Renal cortex interstitium (tissue), 11 donors: ENCODE measurements at regions not wholly inside any gene's neighbourhood (a gene's known extent, or its start where the extent isn't known, plus 50 kb on each side); places are given as distances from the start of the nearest gene placed in this dataset.

Experiments used
- DNase-seq, 11 donors: peaks; one replicate each; pipeline ENCODE4 v3.0.0-alpha.2; 2013; ENCODE audit warnings: low read depth in 9 of 11, low spot score in 4 of 11; ENCODE audit errors: extremely low read depth in 1 of 11

- DNase-seq, result no peak
Observed at GRCh38 chr10:78770167-78771090, 298.3 kb upstream of the ZMIZ1 start.

DNA sequence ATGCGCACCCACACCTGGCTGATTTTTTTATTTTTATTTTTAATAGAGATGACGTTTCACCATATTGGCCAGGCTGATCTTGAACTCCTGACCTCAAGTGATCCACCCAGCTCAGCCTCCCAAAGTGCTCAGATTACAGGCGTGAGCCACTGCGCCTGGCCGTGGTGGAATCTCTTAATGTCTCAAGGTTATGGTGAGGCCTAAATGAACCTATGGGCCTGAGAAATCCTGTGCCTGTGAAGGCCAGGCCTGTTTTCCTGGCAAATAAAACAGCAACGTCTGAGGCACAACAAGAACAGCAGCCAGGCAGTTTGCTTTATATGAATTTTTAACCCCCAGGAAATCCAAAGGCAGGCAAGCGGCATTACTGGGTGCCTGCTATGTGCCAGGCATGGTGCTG is 297.5 kb upstream of the ZMIZ1 start:
- DNase-seq, result no peak

- no peak for DNase-seq
Observed at GRCh38 chr10:78771808-78772455, 296.8 kb upstream of the ZMIZ1 start.

GRCh38 chr10:78772486-78772885 is 296.3 kb upstream of the ZMIZ1 start:
- DNase-seq, result no peak

GRCh38 chr10:78772986-78773530 is 295.7 kb upstream of the ZMIZ1 start:
- no peak for DNase-seq

- DNase-seq, result no peak
Observed at GRCh38 chr10:78774614-78774998, 294.2 kb upstream of the ZMIZ1 start.

GRCh38 chr10:78774999-78775711 is 293.6 kb upstream of the ZMIZ1 start:
- peak in 1 of 11 donors; percentile 60 for DNase-seq

DNA sequence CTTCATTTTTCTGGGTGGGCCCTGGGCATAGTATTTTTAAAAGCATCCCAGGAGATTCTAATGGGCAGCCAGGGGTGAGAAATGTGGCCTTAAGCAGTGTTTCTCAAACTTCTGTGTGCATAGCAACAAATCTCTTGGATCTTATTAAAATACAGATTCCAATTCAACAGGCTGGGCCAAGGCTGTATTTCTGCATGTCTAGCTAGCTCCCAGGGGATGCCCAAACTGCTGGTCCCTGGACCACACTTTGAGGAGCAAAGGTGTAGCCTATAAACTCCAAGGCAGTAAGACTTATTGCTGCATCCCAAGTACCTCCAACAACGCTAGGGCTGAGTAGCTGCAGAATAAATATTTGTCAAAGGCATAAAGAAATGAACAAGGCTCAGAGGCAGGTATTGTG is 292.9 kb upstream of the ZMIZ1 start:
- no peak for DNase-seq

- no peak for DNase-seq
Observed at GRCh38 chr10:78776756-78777155, 292.0 kb upstream of the ZMIZ1 start.

DNA sequence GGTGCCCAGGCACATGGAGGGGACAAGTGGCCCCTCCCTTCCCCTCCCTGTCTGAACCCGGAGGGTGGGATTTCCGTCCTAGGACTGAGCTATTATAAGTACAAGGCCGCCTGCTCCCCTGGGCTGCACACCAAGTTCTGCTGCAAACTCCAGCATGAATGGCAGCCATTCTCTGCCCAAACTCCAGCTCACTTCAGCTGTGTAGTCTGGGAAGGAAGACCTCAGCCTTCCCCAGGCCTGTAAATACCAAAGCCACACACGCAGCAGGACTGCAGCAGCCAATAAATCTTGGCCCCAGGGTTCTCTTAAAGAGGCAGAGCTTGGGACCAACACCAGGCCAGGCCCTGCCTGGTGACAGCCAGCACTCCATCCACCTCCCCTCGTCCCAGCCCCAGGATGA is 291.3 kb upstream of the ZMIZ1 start:
- DNase-seq, result no peak

- no peak for DNase-seq
Observed at GRCh38 chr10:78777867-78778266, 290.9 kb upstream of the ZMIZ1 start.

DNA sequence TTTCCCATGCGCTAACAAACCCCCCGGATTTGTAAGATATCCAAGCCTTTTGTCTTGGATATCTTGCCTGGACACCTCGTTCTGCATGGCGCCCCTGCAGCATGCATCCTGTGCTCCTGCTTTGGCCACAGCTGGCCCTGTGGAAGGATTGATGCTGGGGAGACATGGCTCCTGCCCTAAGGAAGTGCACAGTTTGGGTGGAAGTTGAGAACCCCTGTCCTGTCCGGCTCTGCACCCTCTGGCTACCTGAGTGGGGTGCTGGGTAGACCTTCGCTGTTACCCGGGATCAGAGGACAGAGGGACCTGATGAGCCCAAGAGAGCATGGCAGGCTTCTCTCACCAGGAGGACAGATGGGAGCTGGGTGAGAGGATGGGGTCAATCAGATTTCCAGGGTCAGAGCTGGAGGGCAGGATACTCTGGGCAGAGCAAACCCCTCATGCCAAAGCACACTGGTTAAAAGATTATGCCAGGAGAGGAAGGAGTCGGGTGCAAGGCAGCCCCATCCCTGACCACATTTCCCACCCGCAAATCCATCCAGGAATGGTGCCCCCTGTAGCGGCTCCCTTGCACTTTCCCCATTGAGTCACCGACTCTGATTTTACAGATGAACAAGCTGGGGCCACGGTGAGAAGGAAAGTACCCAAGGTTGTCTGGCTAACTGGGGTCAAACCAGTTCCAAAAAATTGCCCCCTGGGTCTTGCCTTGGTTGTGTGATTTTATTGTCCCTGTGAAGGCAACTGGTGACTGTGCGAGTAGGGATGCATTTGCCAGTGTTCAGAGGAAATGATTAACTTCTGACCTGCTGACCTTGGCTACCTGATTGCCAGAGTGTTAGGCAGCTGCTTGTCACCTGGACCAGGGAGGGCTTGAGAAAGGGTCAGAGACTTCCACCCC is 290.1 kb upstream of the ZMIZ1 start:
- no peak for DNase-seq

- DNase-seq, result no peak
Observed at GRCh38 chr10:78779339-78779955, 289.3 kb upstream of the ZMIZ1 start.

- no peak for DNase-seq
Observed at GRCh38 chr10:78780551-78780961, 288.2 kb upstream of the ZMIZ1 start.

GRCh38 chr10:78781251-78781913 is 287.4 kb upstream of the ZMIZ1 start:
- DNase-seq, result no peak

GRCh38 chr10:78781991-78782390 is 286.8 kb upstream of the ZMIZ1 start:
- no peak for DNase-seq

DNA sequence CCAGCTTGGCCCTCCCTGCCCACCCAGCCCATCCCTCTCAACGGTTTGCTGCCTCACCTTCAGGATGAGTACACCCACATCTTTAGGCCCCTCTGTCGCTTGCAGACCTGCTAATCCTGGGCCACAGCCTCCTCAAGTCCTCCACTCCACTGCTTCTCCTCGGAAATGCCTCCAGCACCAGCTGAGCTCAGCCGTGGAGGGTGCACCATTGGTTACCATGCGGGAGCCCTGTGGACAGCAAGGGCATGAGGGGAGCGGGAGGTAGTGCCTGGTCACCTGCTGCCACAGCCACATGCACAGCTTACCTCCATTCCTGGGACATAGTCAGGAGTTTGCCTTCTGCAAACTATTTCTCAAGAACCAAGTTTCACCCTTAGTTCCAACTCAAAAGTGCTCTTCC is 286.3 kb upstream of the ZMIZ1 start:
- DNase-seq, result no peak

- no peak for DNase-seq
Observed at GRCh38 chr10:78783753-78784152, 285.0 kb upstream of the ZMIZ1 start.
